Mesenchymal stem cell (in vitro differentiated cells and primary cell): ENCODE measurements at regions not wholly inside any gene's neighbourhood (a gene's known extent, or its start where the extent isn't known, plus 50 kb on each side); places are given as distances from the start of the nearest gene placed in this dataset.

ENCODE experiments used
- DNase-seq: peaks from one replicate; pipeline ENCODE4 v3.0.0-alpha.2; 2013
- H2AFZ ChIP-seq: one replicate; pipeline ENCODE4 v1.6.1; 2013; ENCODE audit warnings: low read depth, mild to moderate bottlenecking, control low read depth, inconsistent platforms, low read length, moderate library complexity
- H2AK5ac ChIP-seq: 2 replicates; pipeline ENCODE4 v1.6.1; 2013; ENCODE audit warnings: low read length, moderate library complexity, mild to moderate bottlenecking, inconsistent platforms; ENCODE audit not compliant: severe bottlenecking
- H2BK120ac ChIP-seq: one replicate; pipeline ENCODE4 v1.6.1; 2013; ENCODE audit warnings: low read depth, mild to moderate bottlenecking, inconsistent platforms, low read length, moderate library complexity
- H2BK12ac ChIP-seq, 2 experiments: one replicate each; pipeline ENCODE4 v1.6.1; 2013; ENCODE audit warnings: inconsistent platforms in 2 of 2, low read length in 2 of 2, mild to moderate bottlenecking in 2 of 2, moderate library complexity in 2 of 2, control low read depth in 1 of 2
- H2BK15ac ChIP-seq: one replicate; pipeline ENCODE4 v1.6.1; 2013; ENCODE audit warnings: mild to moderate bottlenecking, low read depth, inconsistent platforms; ENCODE audit not compliant: poor library complexity, severe bottlenecking
- H2BK5ac ChIP-seq: 2 replicates; pipeline ENCODE4 v1.6.1; 2013; ENCODE audit warnings: low read depth, mild to moderate bottlenecking, low read length, control low read depth, inconsistent platforms; ENCODE audit not compliant: poor library complexity, severe bottlenecking
- H3K14ac ChIP-seq, 2 experiments: one replicate each; pipeline ENCODE4 v1.6.1; 2013; ENCODE audit warnings: inconsistent platforms in 2 of 2, low read length in 2 of 2, control low read depth in 1 of 2, mild to moderate bottlenecking in 1 of 2, moderate library complexity in 1 of 2
- H3K18ac ChIP-seq, 2 experiments: one replicate each; pipeline ENCODE4 v1.6.1; 2013; ENCODE audit warnings: inconsistent platforms in 2 of 2, low read length in 2 of 2, control low read depth in 1 of 2, low read depth in 1 of 2, mild to moderate bottlenecking in 1 of 2
- H3K23ac ChIP-seq, 2 experiments: one replicate each; pipeline ENCODE4 v1.6.1; 2013; ENCODE audit warnings: inconsistent platforms in 2 of 2, low read length in 2 of 2, mild to moderate bottlenecking in 2 of 2, moderate library complexity in 2 of 2, control low read depth in 1 of 2
- H3K27ac ChIP-seq: 2 replicates; pipeline ENCODE4 v1.5.1; 2013; ENCODE audit warnings: mild to moderate bottlenecking, moderate library complexity, low read length, control low read depth, inconsistent platforms; ENCODE audit not compliant: poor library complexity, severe bottlenecking
- H3K27me3 ChIP-seq, 2 experiments: 2 replicates each; pipeline versions ENCODE4 v1.6.1 to v1.7.0; 2013; ENCODE audit warnings: low read length in 2 of 2, mild to moderate bottlenecking in 2 of 2, moderate library complexity in 2 of 2, control low read depth in 1 of 2, inconsistent platforms in 1 of 2; ENCODE audit not compliant: control insufficient read depth in 1 of 2, insufficient read depth in 1 of 2
- H3K36me3 ChIP-seq, 2 experiments: 2 replicates each; pipeline versions ENCODE4 v1.6.1 to v1.7.0; 2013; ENCODE audit warnings: low read length in 2 of 2, control low read depth in 1 of 2, inconsistent platforms in 1 of 2, low read depth in 1 of 2, mild to moderate bottlenecking in 1 of 2; ENCODE audit not compliant: insufficient read depth in 2 of 2, control insufficient read depth in 1 of 2
- H3K4ac ChIP-seq, 2 experiments: one replicate each; pipeline ENCODE4 v1.6.1; 2013; ENCODE audit warnings: inconsistent platforms in 2 of 2, low read length in 2 of 2, mild to moderate bottlenecking in 2 of 2, moderate library complexity in 2 of 2, control low read depth in 1 of 2, low read depth in 1 of 2
- H3K4me1 ChIP-seq: 2 replicates; pipeline ENCODE4 v1.6.1; 2013; ENCODE audit warnings: low read depth, low read length, control low read depth; ENCODE audit not compliant: control insufficient read depth, insufficient read depth
- H3K4me2 ChIP-seq: 2 replicates; pipeline ENCODE4 v1.6.1; 2013; ENCODE audit warnings: low read length, mild to moderate bottlenecking, inconsistent platforms; ENCODE audit not compliant: poor library complexity, severe bottlenecking
- H3K4me3 ChIP-seq, 2 experiments: 2 replicates each; pipeline versions ENCODE4 v1.5.1 to v1.7.0; 2013; ENCODE audit warnings: low read length in 2 of 2, mild to moderate bottlenecking in 2 of 2, control low read depth in 1 of 2, low read depth in 1 of 2; ENCODE audit not compliant: insufficient read depth in 1 of 2
- H3K79me1 ChIP-seq: replicated peaks from 2 replicates; pipeline ENCODE4 v1.6.1; 2013; ENCODE audit warnings: mild to moderate bottlenecking, control low read depth, low read length, inconsistent platforms; ENCODE audit not compliant: poor library complexity, severe bottlenecking
- H3K9ac ChIP-seq: 2 replicates; pipeline ENCODE4 v1.7.0; 2013; ENCODE audit warnings: mild to moderate bottlenecking, low read length, moderate library complexity
- H3K9me3 ChIP-seq: 2 replicates; pipeline ENCODE4 v1.7.0; 2013; ENCODE audit warnings: mild to moderate bottlenecking, low read length; ENCODE audit not compliant: control insufficient read depth
- H4K8ac ChIP-seq: one replicate; pipeline ENCODE4 v1.6.1; 2013; ENCODE audit warnings: inconsistent platforms, mild to moderate bottlenecking, low read length, moderate library complexity
- H4K91ac ChIP-seq: one replicate; pipeline ENCODE4 v1.6.1; 2013; ENCODE audit warnings: mild to moderate bottlenecking, low read length, inconsistent platforms
- WGBS: methylation state at CpG from one replicate; pipeline ENCODE4 v1.1.7; 2013; ENCODE audit warnings: mixed read lengths; 5-methylcytosine and 5-hydroxymethylcytosine counted together

DNA sequence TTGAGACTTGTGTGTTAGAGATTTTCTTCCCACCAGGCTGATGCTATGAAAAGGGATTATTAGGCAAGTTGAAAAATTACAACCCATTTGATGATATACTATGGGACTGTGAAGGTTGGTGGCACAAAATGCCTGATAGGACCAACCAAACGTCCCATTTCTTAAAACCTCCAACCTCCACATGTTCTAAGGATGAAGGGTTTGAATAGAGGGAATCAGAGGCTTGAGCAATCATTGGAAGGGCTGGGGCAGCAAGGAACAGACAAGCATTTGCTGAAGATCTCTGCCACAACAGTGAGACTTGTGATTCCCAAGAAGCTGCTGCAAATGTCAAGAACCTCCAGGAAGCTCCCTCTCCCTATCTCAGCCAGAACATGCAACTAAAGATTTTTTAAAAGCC, 283.1 kb downstream of the ELAVL2 start:
- no peak overlapping the region for H3K18ac ChIP-seq
- H3K4me2 ChIP-seq = no peak overlapping the region
- no peak overlapping the region for H3K4me3 ChIP-seq
- H2AK5ac ChIP-seq = no peak overlapping the region
- H3K27ac ChIP-seq = no peak overlapping the region
- H3K4me1 ChIP-seq = peaks cover 2% of the 10 kb centered on the region
- DNase-seq = no peak
- H2BK120ac ChIP-seq = no peak overlapping the region
- WGBS = no CpG with 5 or more reads among the region's 1 CpG
- no peak overlapping the region for H3K14ac ChIP-seq
- H4K91ac ChIP-seq = no peak overlapping the region
- H2BK15ac ChIP-seq = no peak overlapping the region
- H3K9me3 ChIP-seq = no peaks in the 10 kb centered on the region
- no peaks in the 10 kb centered on the region for H3K36me3 ChIP-seq
- H4K8ac ChIP-seq = no peak overlapping the region
- no peaks in the 10 kb centered on the region for H3K79me1 ChIP-seq
- H2BK5ac ChIP-seq = no peak overlapping the region
- H3K27me3 ChIP-seq = no peaks in the 10 kb centered on the region
- H3K9ac ChIP-seq = no peak overlapping the region
- no peak overlapping the region for H2BK12ac ChIP-seq
- no peak overlapping the region for H2AFZ ChIP-seq
- no peak overlapping the region for H3K4ac ChIP-seq
- no peak overlapping the region for H3K23ac ChIP-seq

GRCh38 chr9:23543419-23543818, 282.6 kb downstream of the ELAVL2 start:
- Histone ChIP-seq H4K91ac (no peak overlapping the region), H3K9ac (no peak overlapping the region), H3K9me3 (no peaks in the 10 kb centered on the region), H3K18ac (no peak overlapping the region), H2AFZ (no peak overlapping the region), H2BK12ac (no peak overlapping the region), H3K4ac (no peak overlapping the region), H2BK5ac (no peak overlapping the region), H2BK15ac (no peak overlapping the region), H3K14ac (no peak overlapping the region), H4K8ac (no peak overlapping the region), H3K4me1 (no peaks in the 10 kb centered on the region), H3K36me3 (no peaks in the 10 kb centered on the region), H3K4me3 (no peak overlapping the region), H2BK120ac (no peak overlapping the region), H2AK5ac (no peak overlapping the region), H3K23ac (no peak overlapping the region), H3K27me3 (no peaks in the 10 kb centered on the region), H3K27ac (no peak overlapping the region), H3K4me2 (no peak overlapping the region), H3K79me1 (no peaks in the 10 kb centered on the region)
- DNase-seq = peak; percentile 6
- WGBS = 52% methylated on average over 3 of the region's 3 CpGs

- Histone ChIP-seq H2BK120ac (no peak overlapping the region), H3K9ac (no peak overlapping the region), H3K27ac (no peak overlapping the region), H2BK12ac (no peak overlapping the region), H3K14ac (no peak overlapping the region), H4K91ac (no peak overlapping the region), H2AK5ac (no peak overlapping the region), H3K23ac (no peak overlapping the region), H3K27me3 (no peaks in the 10 kb centered on the region), H2AFZ (no peak overlapping the region), H3K4me2 (no peak overlapping the region), H2BK5ac (no peak overlapping the region), H3K4ac (no peak overlapping the region), H3K79me1 (no peaks in the 10 kb centered on the region), H4K8ac (no peak overlapping the region), H3K36me3 (no peaks in the 10 kb centered on the region), H3K4me3 (no peak overlapping the region), H3K18ac (no peak overlapping the region), H3K4me1 (no peaks in the 10 kb centered on the region), H2BK15ac (no peak overlapping the region), H3K9me3 (no peaks in the 10 kb centered on the region)
- no peak for DNase-seq
- WGBS = 86% methylated on average over 3 of the region's 3 CpGs
Observed at GRCh38 chr9:23545728-23546127, 280.3 kb downstream of the ELAVL2 start.

GRCh38 chr9:23551311-23551721, 274.7 kb downstream of the ELAVL2 start:
- Histone ChIP-seq H2BK5ac (no peak overlapping the region), H2BK15ac (no peak overlapping the region), H3K4me3 (no peak overlapping the region), H3K36me3 (no peaks in the 10 kb centered on the region), H3K14ac (no peak overlapping the region), H3K27ac (no peak overlapping the region), H2BK120ac (no peak overlapping the region), H2AFZ (no peak overlapping the region), H3K9ac (no peak overlapping the region), H4K8ac (no peak overlapping the region), H3K18ac (no peak overlapping the region), H3K4ac (no peak overlapping the region), H3K4me1 (no peaks in the 10 kb centered on the region), H3K79me1 (no peaks in the 10 kb centered on the region), H3K4me2 (no peak overlapping the region), H3K27me3 (no peaks in the 10 kb centered on the region), H4K91ac (no peak overlapping the region), H2AK5ac (no peak overlapping the region), H3K9me3 (no peaks in the 10 kb centered on the region), H2BK12ac (no peak overlapping the region), H3K23ac (no peak overlapping the region)
- no peak for DNase-seq
- 73% methylated on average over 2 of the region's 2 CpGs for WGBS
